ENCODE measurements at regions not wholly inside any gene's neighbourhood (a gene's known extent, or its start where the extent isn't known, plus 50 kb on each side); places are given as distances from the start of the nearest gene placed in this dataset.
A peak's percentile ranks its signal among the peaks of the same experiment; 100 is the strongest.

DNA sequence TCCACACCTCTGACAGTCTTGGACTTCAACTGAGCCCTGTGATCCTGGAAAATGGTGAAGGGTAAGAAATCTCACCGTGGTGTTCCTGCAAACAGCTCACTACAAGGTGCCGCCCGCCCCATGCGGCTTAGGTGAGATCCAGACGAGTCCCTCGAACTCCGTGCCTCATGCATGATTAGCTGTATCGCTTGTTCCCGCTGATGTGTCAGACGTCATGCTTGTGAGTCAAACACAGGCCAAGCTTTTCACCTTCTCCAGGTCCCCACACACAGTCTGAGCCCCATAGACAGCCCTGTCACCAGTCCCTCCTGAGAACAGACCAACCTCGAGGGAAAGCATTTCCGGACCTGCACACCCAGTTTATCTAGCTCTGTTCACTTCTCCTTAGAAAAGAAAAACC is 740.5 kb downstream of the GALR1 start:
- no peak overlapping the region for H3K4me3 ChIP-seq (ENCODE audit: low read length)
- H3K27ac ChIP-seq (ENCODE audit: low read length): no peak overlapping the region
- no peaks in the 10 kb centered on the region for H3K36me3 ChIP-seq (ENCODE audit: insufficient read depth, low read depth, low read length)
- H3K4me1 ChIP-seq (ENCODE audit: insufficient read depth, low read length): peaks cover 3% of the 10 kb centered on the region; the same call in 1 of the 2 replicates
- no peaks in the 10 kb centered on the region for H3K27me3 ChIP-seq (ENCODE audit: insufficient read depth, low read length)
- no peaks in the 10 kb centered on the region for H3K9me3 ChIP-seq (ENCODE audit: insufficient read depth, low read depth, low read length)
- no peak overlapping the region for H3K9ac ChIP-seq (ENCODE audit: low read depth, low read length)

DNA sequence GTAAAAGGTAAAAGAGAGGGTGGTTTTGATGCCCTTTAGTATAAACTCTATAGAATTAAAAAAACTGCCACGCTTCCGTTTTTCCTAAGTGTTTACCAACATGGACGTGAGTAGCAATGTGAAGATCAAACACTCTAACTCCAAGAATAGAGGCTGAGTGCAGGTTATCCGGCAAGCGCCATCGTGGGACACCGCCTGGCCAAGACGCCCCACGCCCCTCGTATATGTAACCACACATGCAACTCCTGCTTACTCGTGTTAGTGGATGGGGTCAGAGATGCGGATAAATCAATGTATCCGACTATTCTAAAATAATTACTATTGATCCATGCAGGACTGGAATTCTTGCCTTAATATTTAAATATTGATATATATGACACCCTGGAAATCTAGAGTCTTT is 741.3 kb downstream of the GALR1 start:
- H3K9me3 ChIP-seq (ENCODE audit: insufficient read depth, low read depth, low read length): no peaks in the 10 kb centered on the region
- H3K4me1 ChIP-seq (ENCODE audit: insufficient read depth, low read length): peaks cover 3% of the 10 kb centered on the region; the same call in 1 of the 2 replicates
- no peaks in the 10 kb centered on the region for H3K27me3 ChIP-seq (ENCODE audit: insufficient read depth, low read length)
- no peak overlapping the region for H3K9ac ChIP-seq (ENCODE audit: low read depth, low read length)
- no peak overlapping the region for H3K27ac ChIP-seq (ENCODE audit: low read length)
- H3K4me3 ChIP-seq (ENCODE audit: low read length): no peak overlapping the region
- H3K36me3 ChIP-seq (ENCODE audit: insufficient read depth, low read depth, low read length): no peaks in the 10 kb centered on the region

DNA sequence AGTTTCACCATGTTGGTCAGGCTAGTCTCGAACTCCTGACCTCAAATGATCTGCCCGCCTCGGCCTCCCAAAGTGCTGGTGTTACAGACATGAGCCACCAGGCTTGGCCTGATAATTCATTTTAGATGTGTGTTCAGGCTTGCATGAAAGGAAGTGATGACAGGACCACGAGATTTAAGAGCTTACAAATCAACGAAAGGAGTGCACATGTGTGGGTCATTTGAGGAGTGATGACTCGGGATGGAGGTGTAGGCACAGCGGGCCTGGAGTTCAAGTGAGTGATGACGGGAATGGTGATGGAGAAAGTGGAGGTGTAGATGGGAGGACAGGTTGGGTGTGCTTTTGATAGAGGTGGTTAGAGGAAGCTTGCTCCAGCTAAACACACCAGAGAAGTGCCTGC is 742.4 kb downstream of the GALR1 start:
- Histone ChIP-seq H3K9me3 (ENCODE audit: insufficient read depth, low read depth, low read length) (no peaks in the 10 kb centered on the region), H3K36me3 (ENCODE audit: insufficient read depth, low read depth, low read length) (no peaks in the 10 kb centered on the region), H3K27me3 (ENCODE audit: insufficient read depth, low read length) (no peaks in the 10 kb centered on the region), H3K4me1 (ENCODE audit: insufficient read depth, low read length) (no peaks in the 10 kb centered on the region), H3K27ac (ENCODE audit: low read length) (no peak overlapping the region), H3K4me3 (ENCODE audit: low read length) (no peak overlapping the region), H3K9ac (ENCODE audit: low read depth, low read length) (no peak overlapping the region)

DNA sequence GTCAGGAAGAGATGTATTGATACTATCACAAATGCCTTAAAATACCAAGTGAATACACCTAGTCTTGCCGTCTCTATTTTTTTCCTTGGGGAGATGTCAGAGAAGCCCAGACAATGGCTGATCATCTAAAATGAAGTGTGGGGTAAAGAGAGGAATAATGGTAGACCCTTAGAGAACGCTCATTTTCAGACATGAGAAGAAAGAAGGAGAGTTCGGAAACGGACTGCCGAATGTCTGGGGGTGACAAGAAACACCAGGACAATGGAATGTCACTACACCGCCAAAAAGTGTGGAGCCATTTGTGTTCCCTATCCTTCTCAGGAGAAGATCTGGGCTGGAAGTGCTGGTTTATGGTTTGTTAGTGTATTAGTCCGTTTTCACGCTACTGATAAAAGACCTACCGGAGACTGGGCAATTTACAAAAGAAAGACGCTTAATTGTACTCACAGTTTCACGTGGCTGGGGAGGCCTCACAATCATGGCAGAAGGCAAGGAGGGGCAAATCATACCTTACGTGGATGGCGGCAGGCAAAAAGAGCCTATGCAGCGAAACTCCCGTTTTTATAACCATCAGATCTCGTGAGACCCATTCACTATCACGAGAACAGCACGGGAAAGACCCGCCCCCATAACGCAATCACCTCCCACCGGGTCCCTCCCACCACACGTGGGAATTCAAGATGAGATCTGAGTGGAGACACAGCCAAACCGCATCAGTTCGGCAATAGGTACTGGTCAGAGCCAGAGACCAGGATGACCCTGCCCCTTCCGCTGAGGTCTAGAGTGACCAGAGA is 743.7 kb downstream of the GALR1 start:
- H3K27ac ChIP-seq (ENCODE audit: low read length): no peak overlapping the region
- H3K9me3 ChIP-seq (ENCODE audit: insufficient read depth, low read depth, low read length): no peaks in the 10 kb centered on the region
- H3K27me3 ChIP-seq (ENCODE audit: insufficient read depth, low read length): no peaks in the 10 kb centered on the region
- H3K4me3 ChIP-seq (ENCODE audit: low read length): no peak overlapping the region
- H3K9ac ChIP-seq (ENCODE audit: low read depth, low read length): no peak overlapping the region
- H3K4me1 ChIP-seq (ENCODE audit: insufficient read depth, low read length): no peaks in the 10 kb centered on the region
- no peaks in the 10 kb centered on the region for H3K36me3 ChIP-seq (ENCODE audit: insufficient read depth, low read depth, low read length)

DNA sequence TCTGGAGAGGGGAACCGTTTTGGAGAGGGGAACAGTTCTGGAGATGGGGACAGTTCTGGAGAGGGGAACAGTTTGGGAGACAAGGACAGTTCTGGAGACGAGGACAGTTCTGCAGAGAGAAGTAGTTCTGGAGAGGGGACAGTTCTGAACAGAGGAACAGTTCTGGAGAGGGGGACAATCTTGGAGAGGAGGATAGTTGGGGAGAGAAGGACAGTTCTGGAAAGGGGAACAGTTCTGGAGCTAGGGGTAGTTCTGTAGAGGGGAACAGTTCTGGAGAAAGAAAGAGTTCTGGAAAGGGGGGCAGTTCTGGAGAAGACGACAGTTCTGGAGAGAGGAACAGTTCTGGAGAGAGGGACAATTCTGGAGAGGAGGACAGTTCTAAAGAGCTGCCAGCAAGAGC is 745.9 kb downstream of the GALR1 start:
- no peak overlapping the region for H3K9ac ChIP-seq (ENCODE audit: low read depth, low read length)
- H3K36me3 ChIP-seq (ENCODE audit: insufficient read depth, low read depth, low read length): no peaks in the 10 kb centered on the region
- H3K27ac ChIP-seq (ENCODE audit: low read length): no peak overlapping the region
- H3K9me3 ChIP-seq (ENCODE audit: insufficient read depth, low read depth, low read length): no peaks in the 10 kb centered on the region
- no peak overlapping the region for H3K4me3 ChIP-seq (ENCODE audit: low read length)
- H3K4me1 ChIP-seq (ENCODE audit: insufficient read depth, low read length): no peaks in the 10 kb centered on the region
- H3K27me3 ChIP-seq (ENCODE audit: insufficient read depth, low read length): no peaks in the 10 kb centered on the region

DNA sequence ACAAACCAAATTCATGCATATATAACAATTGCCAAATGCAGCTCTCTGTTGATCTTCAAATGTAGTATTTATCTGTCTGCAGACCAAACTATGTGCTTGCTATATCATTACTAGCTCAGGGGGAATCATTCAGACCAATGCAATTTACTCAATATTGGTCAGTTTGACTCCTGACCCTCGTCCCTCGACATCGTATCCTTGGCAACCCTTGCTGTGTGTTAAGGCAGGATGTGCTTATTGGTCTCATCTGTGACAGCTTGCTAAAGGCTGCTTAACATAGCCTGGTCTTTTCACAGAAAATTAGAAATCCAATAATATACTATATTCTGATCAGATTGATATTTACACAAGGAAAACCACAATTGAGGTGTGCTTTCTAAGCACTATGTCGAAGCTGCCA is 747.1 kb downstream of the GALR1 start:
- H3K36me3 ChIP-seq (ENCODE audit: insufficient read depth, low read depth, low read length): no peaks in the 10 kb centered on the region

DNA sequence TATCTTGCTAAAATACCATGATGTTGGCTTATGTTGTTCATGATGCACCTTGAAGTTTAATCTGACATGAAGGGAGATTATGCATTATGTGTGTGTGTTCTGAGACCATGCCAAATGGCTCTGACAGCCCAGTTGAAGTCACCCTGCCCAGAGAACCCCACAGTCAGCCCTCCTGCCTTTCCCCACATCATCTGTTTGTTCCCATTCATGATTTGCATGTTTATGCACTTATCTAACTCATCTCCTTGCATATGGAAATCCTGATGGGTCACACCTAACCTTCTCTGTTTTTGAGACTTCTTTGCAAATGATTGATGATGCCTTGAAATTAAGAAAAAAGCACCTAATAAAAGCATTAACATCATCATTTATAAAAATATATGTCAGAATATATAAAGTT is 752.2 kb downstream of the GALR1 start:
- Histone ChIP-seq H3K27me3 (ENCODE audit: insufficient read depth, low read length) (no peaks in the 10 kb centered on the region; the same call in 1 of the 2 replicates), H3K36me3 (ENCODE audit: insufficient read depth, low read depth, low read length) (no peaks in the 10 kb centered on the region), H3K9ac (ENCODE audit: low read depth, low read length) (no peak overlapping the region), H3K4me1 (ENCODE audit: insufficient read depth, low read length) (peaks cover 15% of the 10 kb centered on the region; the same call in 1 of the 2 replicates), H3K9me3 (ENCODE audit: insufficient read depth, low read depth, low read length) (no peaks in the 10 kb centered on the region), H3K27ac (ENCODE audit: low read length) (no peak overlapping the region), H3K4me3 (ENCODE audit: low read length) (no peak overlapping the region)

More for the DNA sequence above, 747.1 kb downstream of the GALR1 start:
- no peaks in the 10 kb centered on the region for H3K4me1 ChIP-seq (ENCODE audit: insufficient read depth, low read length)
- no peaks in the 10 kb centered on the region for H3K27me3 ChIP-seq (ENCODE audit: insufficient read depth, low read length)
- H3K9me3 ChIP-seq (ENCODE audit: insufficient read depth, low read depth, low read length): no peaks in the 10 kb centered on the region
- H3K4me3 ChIP-seq (ENCODE audit: low read length): no peak overlapping the region
- no peak overlapping the region for H3K27ac ChIP-seq (ENCODE audit: low read length)
- no peak overlapping the region for H3K9ac ChIP-seq (ENCODE audit: low read depth, low read length)

DNA sequence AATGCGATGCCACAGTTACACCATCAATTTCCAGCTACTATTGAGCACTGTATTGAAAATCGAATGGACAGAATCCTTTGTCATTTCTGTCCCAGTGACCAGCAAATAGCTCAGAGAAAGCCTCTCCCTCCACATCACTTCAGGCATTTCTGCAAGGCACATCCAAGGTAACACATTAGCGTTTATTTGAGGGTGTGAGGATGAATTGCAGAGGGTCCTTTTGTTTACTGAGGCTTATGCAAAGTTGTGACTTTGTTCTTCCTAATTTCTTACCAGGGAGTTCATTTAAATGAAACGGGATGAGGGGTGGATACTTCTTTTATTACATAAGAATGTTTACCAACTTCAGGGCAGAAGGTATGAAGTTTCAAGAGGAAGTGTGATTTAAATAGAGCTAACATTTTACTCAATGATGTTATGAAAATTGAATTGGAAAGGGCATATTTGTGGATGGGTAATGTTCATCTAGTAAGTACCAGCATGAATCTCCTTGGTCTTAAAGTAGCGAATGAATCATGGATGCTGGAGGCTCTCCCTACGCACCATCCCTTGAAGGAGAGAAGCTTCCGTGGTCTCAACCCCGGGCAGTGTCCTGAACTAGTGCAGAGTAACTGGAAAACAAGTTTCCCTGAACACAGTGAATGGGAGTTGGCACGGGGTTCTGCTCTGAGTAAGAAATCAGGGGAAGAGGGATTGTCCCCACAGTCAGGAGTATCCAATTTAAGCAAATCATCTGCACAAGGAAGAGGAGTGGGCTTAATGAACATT is 756.5 kb downstream of the GALR1 start:
- Histone ChIP-seq H3K4me3 (ENCODE audit: low read length) (peak overlapping the region; percentile 51), H3K36me3 (ENCODE audit: insufficient read depth, low read depth, low read length) (no peaks in the 10 kb centered on the region), H3K27me3 (ENCODE audit: insufficient read depth, low read length) (no peaks in the 10 kb centered on the region; the same call in 1 of the 2 replicates), H3K9me3 (ENCODE audit: insufficient read depth, low read depth, low read length) (peaks cover 3% of the 10 kb centered on the region; the same call in 1 of the 2 replicates), H3K9ac (ENCODE audit: low read depth, low read length) (peak overlapping the region; percentile 32; the same call in 1 of the 2 replicates), H3K4me1 (ENCODE audit: insufficient read depth, low read length) (peaks cover 17% of the 10 kb centered on the region; the same call in 1 of the 2 replicates), H3K27ac (ENCODE audit: low read length) (no peak overlapping the region)

DNA sequence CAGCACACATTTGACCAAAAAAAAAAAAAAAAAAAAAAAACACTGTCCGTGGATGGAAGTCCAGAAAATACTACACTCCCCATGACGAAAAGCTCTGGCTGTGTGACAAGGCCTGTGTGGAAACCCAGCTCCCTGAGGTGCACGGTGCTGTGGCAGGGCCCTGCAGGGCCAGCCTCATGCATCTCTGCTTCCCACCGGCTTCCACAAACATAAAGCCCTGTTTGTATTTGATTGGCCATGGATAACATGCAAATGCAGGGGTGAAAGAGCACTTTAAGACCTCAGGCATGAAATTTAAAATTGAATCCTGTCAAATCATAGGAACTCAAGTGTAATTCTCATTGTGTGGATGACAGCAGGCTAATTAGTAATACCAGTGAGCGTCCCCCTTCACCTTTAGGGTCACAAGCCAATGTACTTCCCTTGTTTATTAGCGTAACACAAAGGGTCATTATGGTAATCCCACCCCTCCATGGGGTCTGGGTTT is 757.2 kb downstream of the GALR1 start:
- Histone ChIP-seq H3K4me1 (ENCODE audit: insufficient read depth, low read length) (peaks cover 17% of the 10 kb centered on the region; the same call in 1 of the 2 replicates), H3K9ac (ENCODE audit: low read depth, low read length) (peak overlapping the region; percentile 32; the same call in 1 of the 2 replicates), H3K27me3 (ENCODE audit: insufficient read depth, low read length) (no peaks in the 10 kb centered on the region; the same call in 1 of the 2 replicates), H3K4me3 (ENCODE audit: low read length) (peak overlapping the region; percentile 51), H3K9me3 (ENCODE audit: insufficient read depth, low read depth, low read length) (peaks cover 3% of the 10 kb centered on the region; the same call in 1 of the 2 replicates), H3K27ac (ENCODE audit: low read length) (no peak overlapping the region), H3K36me3 (ENCODE audit: insufficient read depth, low read depth, low read length) (no peaks in the 10 kb centered on the region)

DNA sequence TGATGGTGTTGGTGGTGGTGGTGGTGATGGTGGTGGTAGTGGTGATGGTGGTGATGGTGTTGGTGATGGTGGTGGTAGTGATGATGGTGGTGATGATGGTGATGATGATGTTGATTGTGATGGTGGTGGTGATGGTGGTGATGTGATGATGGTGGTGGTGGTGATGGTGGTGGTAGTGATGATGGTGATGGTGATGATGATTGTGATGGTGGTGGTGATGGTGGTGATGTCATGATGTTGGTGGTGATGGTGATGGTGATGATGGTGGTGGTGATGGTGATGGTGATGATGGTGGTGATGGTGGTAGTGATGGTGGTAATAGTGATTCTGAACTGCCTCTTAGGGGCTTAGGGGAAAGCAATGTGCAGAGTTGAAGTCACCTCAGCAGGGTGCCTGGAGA is 760.7 kb downstream of the GALR1 start:
- Histone ChIP-seq H3K27ac (ENCODE audit: low read length) (no peak overlapping the region), H3K4me3 (ENCODE audit: low read length) (no peak overlapping the region), H3K9me3 (ENCODE audit: insufficient read depth, low read depth, low read length) (peaks cover 3% of the 10 kb centered on the region; the same call in 1 of the 2 replicates), H3K27me3 (ENCODE audit: insufficient read depth, low read length) (no peaks in the 10 kb centered on the region), H3K9ac (ENCODE audit: low read depth, low read length) (no peak overlapping the region), H3K4me1 (ENCODE audit: insufficient read depth, low read length) (peaks cover 8% of the 10 kb centered on the region; the same call in 1 of the 2 replicates), H3K36me3 (ENCODE audit: insufficient read depth, low read depth, low read length) (no peaks in the 10 kb centered on the region)

DNA sequence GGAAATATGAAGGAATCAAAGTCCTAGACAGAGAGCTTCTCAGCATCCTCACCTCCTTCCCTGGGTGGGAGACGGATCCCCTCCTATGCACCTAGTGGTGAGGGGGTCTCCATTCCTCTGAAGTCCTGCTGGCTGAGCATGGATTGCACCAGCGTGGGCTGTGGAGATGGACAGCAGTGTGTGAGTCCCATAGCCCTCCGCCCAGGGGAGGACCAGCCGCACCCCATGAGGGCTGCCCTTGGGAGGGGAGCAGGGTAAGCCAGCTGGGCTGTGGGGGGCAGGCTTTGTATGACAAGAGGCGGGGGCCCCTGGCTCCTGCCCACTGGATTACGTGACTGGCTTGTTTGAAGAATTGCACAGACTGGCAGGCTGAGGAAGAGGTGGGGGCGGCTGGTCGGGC is 768.2 kb downstream of the GALR1 start:
- Histone ChIP-seq H3K9ac (ENCODE audit: low read depth, low read length) (no peak overlapping the region), H3K4me1 (ENCODE audit: insufficient read depth, low read length) (0 out of 2 replicates have a peak, but pooled peaks cover 3% of the 10 kb centered on the region), H3K27me3 (ENCODE audit: insufficient read depth, low read length) (peaks cover 26% of the 10 kb centered on the region), H3K36me3 (ENCODE audit: insufficient read depth, low read depth, low read length) (no peaks in the 10 kb centered on the region), H3K4me3 (ENCODE audit: low read length) (no peak overlapping the region), H3K27ac (ENCODE audit: low read length) (no peak overlapping the region), H3K9me3 (ENCODE audit: insufficient read depth, low read depth, low read length) (no peaks in the 10 kb centered on the region)
